C4-2B (cell line): ENCODE measurements at regions not wholly inside any gene's neighbourhood (a gene's known extent, or its start where the extent isn't known, plus 50 kb on each side); places are given as distances from the start of the nearest gene placed in this dataset.

Experiments
- ZFX ChIP-seq: fragments of 450-650 bp; IDR thresholded peaks from 2 replicates; pipeline ENCODE4 v1.6.1; 2017
- TF ChIP-seq, protein P1 (sequence below): fragments of 450-650 bp; conservative IDR thresholded peaks from 2 replicates; pipeline ENCODE4 v1.5.1; 2017; ENCODE audit warnings: mild to moderate bottlenecking

- TF ChIP-seq, protein P1, sequence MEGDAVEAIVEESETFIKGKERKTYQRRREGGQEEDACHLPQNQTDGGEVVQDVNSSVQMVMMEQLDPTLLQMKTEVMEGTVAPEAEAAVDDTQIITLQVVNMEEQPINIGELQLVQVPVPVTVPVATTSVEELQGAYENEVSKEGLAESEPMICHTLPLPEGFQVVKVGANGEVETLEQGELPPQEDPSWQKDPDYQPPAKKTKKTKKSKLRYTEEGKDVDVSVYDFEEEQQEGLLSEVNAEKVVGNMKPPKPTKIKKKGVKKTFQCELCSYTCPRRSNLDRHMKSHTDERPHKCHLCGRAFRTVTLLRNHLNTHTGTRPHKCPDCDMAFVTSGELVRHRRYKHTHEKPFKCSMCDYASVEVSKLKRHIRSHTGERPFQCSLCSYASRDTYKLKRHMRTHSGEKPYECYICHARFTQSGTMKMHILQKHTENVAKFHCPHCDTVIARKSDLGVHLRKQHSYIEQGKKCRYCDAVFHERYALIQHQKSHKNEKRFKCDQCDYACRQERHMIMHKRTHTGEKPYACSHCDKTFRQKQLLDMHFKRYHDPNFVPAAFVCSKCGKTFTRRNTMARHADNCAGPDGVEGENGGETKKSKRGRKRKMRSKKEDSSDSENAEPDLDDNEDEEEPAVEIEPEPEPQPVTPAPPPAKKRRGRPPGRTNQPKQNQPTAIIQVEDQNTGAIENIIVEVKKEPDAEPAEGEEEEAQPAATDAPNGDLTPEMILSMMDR, result no peak
- no peak for TF ChIP-seq ZFX
Observed at GRCh38 chr18:38923126-38923525, 1357.5 kb upstream of the CELF4 start.
